GM18519 (cell line): ENCODE measurements at regions not wholly inside any gene's neighbourhood (a gene's known extent, or its start where the extent isn't known, plus 50 kb on each side); places are given as distances from the start of the nearest gene placed in this dataset.

Experiments used
- ATAC-seq: cut with Tn5 transposase; IDR thresholded peaks from one replicate; pipeline ENCODE4 v1.9.1; 2021; ENCODE audit warnings: mild to moderate bottlenecking, moderate library complexity; ENCODE audit not compliant: unreplicated experiment, low FRiP score

GRCh38 chr1:60573121-60573520 lies 499.6 kb upstream of the C1orf87 start:
- no peak for ATAC-seq

DNA sequence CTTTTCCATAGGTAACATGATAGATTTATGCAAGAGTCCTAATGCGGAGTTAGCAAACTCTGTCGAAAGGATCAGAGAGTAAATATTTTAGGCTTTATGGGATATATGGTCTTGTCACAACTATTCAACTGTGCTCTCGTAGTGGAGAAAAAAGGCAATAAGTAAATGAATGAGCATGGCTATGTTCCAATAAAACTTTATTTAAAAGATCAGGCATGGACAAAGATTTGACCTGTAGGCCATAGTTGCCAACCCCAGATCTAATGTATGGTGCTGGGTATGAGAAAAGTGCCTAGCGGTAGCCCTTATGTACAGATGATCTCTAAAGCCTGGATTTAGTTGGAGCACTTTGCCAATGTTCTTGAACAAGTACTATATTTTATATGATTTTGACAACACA lies 498.8 kb upstream of the C1orf87 start:
- ATAC-seq: no peak

DNA sequence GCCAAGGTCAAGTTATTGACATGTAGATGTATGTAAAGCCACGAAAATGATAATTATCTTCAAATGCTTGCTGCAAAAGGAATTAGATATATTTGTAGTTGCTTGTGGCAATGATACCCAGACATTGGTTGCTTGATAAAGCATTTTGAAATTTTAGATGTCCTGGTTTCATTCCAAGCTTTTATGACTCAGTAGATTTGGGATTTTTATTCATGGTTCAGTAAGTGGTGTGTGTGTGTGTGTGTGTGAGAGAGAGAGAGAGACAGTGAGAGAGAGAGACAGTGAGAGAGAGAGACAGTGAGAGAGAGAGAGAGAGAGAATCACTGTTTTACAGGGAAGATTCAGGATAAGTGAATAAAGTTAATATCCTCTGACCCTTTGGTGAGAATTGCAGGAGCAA lies 498.2 kb upstream of the C1orf87 start:
- ATAC-seq: no peak

DNA sequence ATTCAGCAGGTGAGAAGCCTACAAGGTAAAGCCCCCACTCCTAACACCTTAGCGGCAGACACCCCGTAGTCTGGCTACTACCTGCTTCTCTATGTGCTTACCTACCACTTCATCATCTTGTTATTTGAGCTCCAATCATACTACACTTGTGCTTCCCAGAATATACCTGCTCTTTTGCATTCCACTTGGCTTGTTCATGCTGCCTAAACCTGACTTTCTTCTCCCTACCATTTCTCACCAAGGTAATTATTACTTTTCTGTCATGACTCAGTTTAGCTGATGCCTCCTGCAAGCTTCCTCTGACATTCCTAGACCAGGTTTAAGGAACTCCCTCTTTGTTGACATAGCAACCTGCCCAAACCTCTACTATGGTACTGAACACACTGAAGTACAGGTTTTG lies 495.6 kb upstream of the C1orf87 start:
- ATAC-seq: no peak

DNA sequence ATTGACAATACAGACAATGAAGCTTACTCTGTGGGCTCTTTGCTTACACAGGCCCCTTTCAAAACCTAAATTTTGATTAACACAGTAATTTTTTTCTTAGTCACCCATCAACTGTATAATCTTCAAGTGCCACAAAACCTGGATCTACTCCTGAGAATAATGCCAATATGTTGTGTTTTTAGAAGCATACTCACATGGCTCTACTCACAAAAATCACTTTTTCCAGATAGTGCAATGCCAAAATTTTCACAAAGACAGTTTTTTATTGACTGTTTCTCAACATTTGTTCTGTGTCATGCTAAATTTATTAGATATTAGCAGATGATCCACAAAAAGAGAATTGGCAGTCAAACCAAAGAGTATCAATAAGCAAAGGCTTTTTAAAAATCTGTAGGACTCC lies 493.7 kb upstream of the C1orf87 start:
- ATAC-seq: no peak

DNA sequence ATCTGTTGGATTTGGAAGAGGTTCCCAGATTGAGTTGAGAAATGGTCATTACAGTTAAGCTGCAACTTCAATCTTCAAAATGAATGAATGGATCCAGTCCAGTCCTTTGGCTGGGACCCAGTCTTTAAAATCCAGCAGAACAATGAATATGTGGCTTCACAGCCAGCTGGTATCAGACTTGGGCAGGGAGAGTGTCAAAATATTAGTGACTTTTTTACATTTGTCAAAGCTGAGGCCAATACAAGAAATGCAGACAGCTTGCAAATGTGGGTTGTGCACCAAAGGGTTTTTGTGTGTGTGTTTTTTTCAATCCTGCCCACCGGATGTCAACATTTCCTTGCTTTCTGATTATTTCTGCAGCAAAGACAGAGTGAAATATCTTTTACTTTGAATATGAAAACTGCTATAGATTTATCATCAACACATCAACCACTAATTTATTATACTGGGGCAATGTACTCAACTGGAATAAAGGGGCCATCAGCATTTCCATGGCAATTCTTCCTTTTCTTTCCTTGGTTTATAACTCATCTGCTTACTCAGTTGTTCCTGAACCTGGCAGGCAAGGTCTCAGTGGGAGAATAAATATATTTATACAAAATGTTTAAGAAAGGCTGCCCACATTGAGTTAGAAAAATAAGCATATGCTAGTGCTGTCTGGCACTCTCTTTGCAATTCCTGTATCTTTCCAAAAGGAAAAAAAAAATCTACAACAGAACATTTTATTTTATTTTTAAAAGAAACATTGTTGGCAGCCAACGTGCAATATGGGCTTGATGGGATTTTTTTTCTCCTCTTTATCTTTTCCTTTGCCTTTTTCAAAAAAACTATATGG lies 491.6 kb upstream of the C1orf87 start:
- no peak for ATAC-seq

GRCh38 chr1:60563777-60564535 lies 490.4 kb upstream of the C1orf87 start:
- ATAC-seq: no peak

DNA sequence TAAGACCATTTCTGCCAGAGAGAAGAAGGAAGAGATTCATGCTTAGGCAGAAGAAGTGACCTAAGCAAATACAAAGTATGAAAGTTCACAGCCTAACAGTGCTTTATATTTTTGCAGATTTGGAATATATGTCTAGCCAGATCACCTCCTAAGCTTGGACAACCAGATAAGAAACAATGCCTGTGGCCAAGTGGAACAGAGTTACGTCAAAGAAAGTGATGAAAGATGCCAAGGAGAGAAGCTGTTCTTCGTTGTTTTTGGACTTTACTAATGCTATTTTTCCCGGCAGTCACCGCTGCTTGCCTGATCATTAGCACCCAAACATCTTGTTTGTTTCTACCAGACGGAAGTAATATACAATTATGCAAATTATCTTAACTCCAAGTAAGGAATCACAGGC lies 489.2 kb upstream of the C1orf87 start:
- ATAC-seq: no peak

DNA sequence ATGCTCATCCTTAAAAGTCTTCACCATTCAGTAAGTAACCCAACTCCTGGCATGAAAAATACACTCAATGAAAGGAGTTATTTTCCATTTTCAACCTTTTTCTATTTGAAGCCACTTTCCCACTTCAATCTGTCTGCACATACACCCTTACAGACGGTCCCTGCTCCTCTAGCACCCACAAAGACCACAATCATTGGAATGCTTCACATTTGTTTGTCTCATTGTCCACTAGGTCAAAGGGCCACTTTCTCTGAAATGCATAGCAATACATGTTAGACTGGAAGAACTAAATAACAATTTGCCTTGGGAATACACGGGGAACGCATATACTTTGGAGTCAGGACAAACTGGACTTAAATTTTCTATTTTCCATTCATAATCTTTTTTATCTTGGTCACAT lies 487.1 kb upstream of the C1orf87 start:
- no peak for ATAC-seq

DNA sequence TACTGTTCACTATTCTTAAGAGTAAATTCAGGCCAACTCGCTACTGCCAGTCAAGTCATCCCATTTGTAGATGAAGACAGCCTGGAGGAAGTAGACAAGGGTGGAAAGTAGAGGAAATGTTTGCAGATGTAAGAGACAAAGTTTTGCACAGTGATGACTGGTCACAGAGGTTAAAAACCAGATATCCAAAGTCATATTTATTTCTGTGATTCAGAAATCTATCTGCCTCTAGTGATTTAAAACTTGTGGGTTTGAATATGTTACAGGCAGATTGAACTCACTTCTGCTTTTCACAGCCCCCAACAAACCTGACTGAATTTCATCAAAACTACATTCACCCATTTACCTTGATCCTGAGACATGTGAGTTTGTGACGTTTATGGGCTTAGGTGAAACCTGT lies 484.7 kb upstream of the C1orf87 start:
- no peak for ATAC-seq

- ATAC-seq: no peak
These were observed 480.2 kb upstream of the C1orf87 start for GRCh38 chr1:60553730-60554129.

DNA sequence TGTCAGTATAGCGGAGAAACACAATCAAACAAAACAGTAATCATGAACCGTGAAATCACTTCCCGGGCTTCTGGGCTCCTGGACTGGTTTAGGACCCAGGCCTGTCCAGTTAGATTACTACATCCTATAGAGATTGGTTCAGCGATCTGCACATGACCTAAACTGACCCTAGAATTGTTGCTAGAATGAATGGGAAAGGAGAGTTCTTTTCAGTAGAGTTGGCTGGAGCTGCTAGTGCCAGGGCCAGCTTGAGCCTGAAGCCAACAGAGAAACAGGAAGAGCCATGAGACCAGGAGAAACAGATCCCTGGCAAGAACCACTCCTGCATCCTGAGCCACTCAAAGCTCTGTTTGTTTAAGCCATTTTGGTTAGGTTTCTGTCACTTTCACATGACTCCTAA lies 474.3 kb upstream of the C1orf87 start:
- no peak for ATAC-seq

- ATAC-seq: no peak
These were observed 468.4 kb upstream of the C1orf87 start for GRCh38 chr1:60541831-60542532.

GRCh38 chr1:60540141-60540540 lies 466.6 kb upstream of the C1orf87 start:
- no peak for ATAC-seq

- no peak for ATAC-seq
These were observed 462.1 kb upstream of the C1orf87 start for GRCh38 chr1:60535713-60536112.

DNA sequence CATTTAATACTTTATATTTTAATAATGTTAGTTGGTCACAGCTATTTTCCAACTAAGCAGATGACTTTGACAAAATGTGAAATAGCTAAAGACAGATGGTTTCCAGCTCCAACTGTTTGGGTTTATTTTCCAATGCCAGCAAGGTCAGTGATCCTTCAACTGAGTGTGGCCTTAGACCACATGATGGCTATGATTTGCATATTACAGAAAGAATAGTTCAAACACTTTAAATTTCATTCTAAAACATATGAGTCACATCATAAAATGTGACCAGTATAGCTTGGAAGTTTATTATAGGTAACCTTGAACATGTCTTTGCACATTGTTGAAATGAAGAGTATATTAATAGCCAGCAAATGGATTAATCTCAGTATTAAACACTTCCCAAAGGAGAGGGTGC lies 454.0 kb upstream of the C1orf87 start:
- ATAC-seq: no peak

DNA sequence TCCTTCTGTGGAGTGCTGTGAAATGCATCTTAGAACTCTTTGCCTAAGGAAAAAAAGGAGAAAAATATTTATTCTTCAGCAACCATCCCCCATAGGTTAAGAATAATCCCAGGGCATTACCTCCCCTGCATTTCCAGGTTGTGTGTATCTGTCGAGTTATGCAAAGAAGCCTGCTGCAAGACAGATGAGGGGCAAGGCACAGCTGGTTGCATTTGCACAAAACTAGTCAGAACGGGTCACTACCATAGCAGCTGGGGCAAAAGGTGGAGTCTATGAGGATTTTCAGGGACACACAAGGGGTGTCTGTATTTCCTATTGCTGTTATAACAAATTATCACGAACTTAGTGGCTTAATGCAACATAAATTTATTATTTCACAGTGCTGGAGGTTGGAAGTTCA lies 443.4 kb upstream of the C1orf87 start:
- no peak for ATAC-seq

- ATAC-seq: no peak
These were observed 436.6 kb upstream of the C1orf87 start for GRCh38 chr1:60510162-60510561.

- no peak for ATAC-seq
These were observed 430.8 kb upstream of the C1orf87 start for GRCh38 chr1:60504206-60504840.

- ATAC-seq: no peak
These were observed 429.8 kb upstream of the C1orf87 start for GRCh38 chr1:60503266-60503925.
